ENCODE measurements at regions not wholly inside any gene's neighbourhood (a gene's known extent, or its start where the extent isn't known, plus 50 kb on each side); places are given as distances from the start of the nearest gene placed in this dataset.

GRCh38 chr9:106019702-106020101, 325.4 kb downstream of the TMEM38B start:
- TF ChIP-seq MAX (IDR thresholded peaks at IDR 0.05; ENCODE audit: low read depth, low read length), result no peak
- no peak for TF ChIP-seq CTCF (IDR thresholded peaks at IDR 0.05; ENCODE audit: low read depth, low read length)
- TF ChIP-seq POLR2A (IDR thresholded peaks at IDR 0.05; ENCODE audit: extremely low read depth, insufficient read length), result no peak

Measured in NB4 (cell line).